ENCODE measurements at regions not wholly inside any gene's neighbourhood (a gene's known extent, or its start where the extent isn't known, plus 50 kb on each side); places are given as distances from the start of the nearest gene placed in this dataset.
"Not testable (repeated sequence)": the region's sequence is repeated elsewhere in the genome, so short reads cannot be mapped to it uniquely, and the experiment has no call there.

DNA sequence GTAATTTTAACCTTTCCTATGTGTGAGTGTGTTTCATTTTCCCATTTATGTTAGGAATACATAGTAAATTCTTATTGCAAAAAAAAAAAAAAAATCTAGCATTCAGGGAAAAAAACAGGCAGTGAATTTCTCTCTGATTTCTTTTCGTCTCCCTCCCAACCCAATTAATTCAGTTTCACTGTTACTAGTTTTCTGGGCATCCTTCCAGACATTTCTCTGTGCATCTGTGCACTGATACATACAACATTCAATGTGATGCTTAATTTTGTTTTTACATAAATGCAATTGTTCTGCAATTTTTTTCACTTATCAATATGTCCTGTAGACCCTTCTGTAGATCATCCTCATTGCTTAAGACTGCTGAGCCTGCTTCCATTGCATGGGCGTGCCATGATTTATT is 694.3 kb upstream of the TBX3 start:
- DNase-seq (ENCODE audit: low read depth in 4 of 4, low spot score in 3 of 4) = no peak

DNA sequence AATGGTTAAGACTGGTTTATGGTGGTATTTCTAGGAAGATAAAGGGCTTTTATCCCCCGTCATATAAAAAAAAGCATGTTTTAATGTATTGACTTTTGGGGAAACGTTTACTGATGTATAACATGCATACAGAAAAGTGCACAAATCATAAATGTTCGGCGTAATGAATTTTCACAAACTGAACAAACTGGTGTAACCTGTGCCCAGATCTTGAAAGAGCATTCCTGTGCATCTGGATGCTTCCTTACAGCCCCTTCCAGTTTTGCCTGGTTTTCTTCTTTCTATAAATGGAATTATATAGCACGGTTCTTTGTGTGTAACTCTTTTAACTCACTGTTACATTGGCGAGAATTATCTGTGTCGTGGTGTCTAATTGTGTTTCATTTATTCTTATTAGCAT is 693.8 kb upstream of the TBX3 start:
- no peak for DNase-seq (ENCODE audit: low read depth in 4 of 4, low spot score in 3 of 4)

DNA sequence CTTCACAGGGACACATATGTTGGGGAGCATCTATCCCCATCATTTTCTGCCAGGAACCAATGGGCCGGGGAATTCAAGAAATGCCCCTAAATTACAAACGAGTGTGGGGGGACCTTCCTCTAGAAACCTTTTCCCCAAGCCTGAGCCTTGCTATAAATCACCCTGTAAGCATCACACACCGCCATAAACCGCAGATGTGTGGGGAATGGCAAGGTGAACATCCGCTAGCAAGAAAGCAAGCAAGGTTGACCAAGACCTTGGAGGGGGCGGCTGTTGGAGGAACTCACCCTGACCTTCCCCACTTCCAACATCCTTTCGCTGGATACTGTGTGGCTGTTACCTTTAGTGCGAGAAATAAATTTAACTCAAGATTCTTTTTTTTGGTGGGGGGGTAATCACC is 693.3 kb upstream of the TBX3 start:
- no peak for DNase-seq (ENCODE audit: low read depth in 4 of 4, low spot score in 3 of 4)

DNA sequence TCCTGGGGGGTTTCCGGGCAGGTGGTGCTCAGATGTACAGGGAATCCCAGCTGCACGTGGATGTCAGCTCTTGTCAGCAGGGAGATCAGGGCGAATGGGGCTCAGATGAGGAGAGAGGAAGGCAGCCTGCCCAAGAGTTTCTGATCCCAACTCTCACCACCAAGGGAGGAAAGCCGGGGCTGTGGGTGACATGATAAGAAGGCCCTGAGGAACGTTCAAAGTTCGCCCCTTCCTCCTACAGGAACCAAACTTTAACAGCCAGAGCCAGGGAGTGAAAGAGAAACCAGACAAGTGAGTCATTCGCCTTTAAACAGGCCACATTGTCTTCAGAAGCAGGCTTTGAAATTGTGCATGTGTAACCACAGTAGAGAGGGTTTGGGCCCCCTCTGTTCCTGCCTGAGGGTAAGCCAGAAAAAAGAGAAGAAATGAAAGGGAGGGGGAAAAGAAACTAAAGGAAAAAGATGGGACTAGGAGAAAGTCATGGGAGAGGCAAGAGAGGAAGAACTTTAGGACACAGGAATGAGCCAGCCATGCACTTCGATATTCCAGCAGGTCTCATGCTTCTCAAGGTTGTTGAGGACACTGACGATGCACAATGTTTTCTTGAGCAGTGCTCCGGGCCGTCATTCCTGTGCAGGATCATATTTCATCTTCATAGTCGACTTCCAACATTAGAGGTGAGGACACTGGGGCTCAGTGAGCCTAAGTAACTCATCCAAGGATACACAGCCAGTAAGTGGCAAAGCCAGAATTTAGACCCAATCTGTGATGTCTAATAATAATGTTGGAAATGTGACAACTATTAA is 691.4 kb upstream of the TBX3 start:
- no peak for DNase-seq (ENCODE audit: low read depth in 4 of 4, low spot score in 3 of 4)

DNA sequence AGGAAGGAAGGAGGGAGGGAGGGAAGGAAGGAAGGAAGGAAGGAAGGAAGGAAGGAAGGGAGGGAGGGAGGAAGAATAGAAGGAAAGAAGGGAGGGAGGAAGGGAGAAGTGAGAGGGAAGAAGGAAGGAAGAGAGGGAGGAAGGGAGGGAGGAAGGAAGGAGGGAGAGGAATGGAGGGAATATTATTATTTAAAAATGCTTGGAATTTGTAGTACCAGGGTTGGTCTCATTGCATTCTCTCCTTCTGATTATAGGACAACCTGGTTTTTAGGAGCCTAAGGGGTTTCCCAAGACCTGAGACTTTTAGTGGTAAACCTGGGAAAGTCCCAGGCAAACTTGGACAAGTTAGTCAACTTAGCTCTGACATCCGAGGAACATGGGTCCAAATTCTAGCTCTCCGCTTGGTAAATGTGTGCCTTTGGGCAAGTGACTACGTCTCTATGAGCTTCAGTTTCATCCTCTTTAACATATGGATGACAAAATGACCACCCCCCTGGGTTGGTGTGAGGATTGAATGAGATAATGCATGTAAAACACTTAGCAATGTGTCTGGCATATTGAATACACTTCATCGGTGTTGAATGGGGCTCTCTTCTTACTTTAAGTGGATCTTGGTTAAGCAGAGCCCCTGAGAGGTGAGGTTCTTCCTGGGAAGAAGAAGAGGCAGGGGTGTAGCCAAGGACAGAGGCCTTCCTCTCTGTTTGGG is 690.7 kb upstream of the TBX3 start:
- no peak for DNase-seq (ENCODE audit: low read depth in 4 of 4, low spot score in 3 of 4)

DNA sequence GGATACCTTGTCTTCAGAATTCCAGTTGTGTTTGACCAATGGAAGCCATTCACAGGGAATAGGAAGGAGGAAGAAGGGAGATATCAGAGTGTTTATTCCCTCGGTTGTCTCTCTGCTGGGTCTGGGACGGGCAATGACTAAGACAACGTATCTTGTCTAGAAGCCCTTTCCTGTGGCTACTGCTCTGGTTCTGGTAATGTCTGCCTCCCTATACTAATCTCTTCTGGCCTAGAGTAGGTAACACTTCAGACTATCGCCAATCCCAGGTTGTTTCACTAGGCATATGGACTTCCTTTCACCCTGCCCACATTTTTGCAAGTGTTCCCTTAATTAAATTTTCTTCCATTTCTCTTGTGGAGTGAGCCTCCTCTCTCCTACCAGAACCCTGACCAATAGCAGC is 687.7 kb upstream of the TBX3 start:
- no peak for DNase-seq (ENCODE audit: low read depth in 4 of 4, low spot score in 3 of 4)

DNA sequence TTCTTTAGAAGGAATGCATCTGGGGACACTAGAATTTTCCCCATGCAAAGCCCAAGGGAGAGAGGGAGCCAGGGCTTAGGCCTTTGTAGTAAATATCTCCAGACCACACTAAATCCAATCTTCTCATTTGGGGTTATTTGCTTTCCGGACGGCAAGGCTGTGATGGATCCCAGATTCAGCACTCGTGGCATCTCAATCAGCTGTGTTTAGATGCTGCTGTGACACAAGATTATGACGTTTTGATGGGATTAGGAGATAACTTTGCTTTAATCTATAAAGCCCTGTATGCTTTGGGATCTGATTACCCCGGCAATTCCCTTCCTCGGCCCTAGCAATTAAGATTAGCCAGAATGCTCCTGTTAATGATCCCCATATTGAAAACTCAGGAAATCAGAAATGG is 686.7 kb upstream of the TBX3 start:
- DNase-seq (ENCODE audit: low read depth in 4 of 4, low spot score in 3 of 4) = no peak

DNA sequence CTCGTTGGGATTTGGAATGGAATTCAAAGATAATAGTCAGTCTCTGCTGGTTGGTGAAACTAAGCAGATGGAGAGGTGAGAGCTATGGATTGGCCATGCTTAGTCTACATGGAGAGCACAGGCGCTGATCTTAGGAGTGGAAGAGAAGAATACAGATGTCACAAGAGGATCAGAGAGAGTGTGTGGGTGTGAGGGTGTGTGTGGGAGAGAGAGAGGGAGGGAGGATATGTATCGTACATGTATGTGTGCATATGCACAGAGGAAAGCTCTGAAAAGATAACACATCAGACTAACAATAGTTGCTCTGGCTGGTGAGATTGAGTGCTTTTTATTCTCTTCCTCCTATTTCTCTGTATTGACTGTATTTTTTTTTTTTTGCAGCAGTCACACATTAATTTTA is 686.2 kb upstream of the TBX3 start:
- no peak for DNase-seq (ENCODE audit: low read depth in 4 of 4, low spot score in 3 of 4)

DNA sequence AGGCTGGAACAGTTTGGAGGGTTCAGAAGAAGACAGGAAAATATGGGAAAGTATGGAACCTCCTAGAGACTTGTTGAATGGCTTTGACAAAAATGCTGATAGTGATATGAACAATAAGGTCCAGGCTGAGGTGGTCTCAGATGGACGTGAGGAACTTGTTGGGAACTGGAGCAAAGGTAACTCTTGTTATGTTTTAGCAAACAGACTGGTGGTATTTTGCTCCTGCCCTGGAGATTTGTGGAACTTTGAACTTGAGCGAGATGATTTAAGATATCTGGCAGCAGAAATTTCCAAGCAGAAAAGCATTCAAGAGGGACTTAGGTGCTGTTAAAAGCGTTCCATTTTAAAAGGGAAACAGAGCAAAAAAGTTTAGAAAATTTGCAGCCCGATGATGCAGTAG is 682.3 kb upstream of the TBX3 start:
- DNase-seq (ENCODE audit: low read depth in 4 of 4, low spot score in 3 of 4) = not testable (repeated sequence)

DNA sequence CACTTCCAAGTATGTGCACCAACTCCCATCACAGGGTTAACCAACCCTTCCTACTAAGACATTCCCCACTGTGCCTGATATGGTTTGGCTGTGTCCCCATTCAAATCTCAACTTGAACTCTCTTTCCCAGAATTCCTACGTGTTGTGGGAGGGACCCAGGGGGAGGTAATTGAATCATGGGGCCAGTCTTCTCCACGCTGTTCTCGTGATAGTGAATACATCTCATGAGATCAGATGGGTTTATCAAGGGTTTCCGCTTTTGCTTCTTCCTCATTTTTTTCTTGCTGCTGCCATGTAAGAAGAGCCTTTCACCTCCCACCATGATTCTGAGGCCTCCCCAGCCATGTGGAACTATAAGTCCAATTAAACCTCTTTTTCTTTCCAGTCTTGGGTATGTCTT is 681.8 kb upstream of the TBX3 start:
- not testable (repeated sequence) for DNase-seq (ENCODE audit: low read depth in 4 of 4, low spot score in 3 of 4)

DNA sequence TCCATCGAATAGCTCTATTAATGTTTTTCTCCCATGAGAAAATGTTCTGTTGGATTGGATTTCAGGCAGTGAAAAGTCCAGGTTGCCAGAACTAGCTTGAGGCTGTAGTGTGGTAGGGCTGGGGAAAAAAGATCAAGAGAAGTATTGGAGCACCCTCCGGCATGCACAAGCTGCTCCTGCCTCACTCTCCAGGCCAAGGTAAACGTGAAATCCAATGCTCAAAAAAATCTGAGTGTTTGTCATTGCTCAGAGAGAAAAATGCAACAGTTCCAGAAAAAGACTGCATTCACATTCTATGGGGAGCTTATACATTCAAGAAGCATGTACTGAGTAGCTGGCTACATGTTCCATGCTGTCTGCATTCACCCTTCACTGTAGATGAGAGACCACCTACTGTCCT is 680.9 kb upstream of the TBX3 start:
- no peak for DNase-seq (ENCODE audit: low read depth in 4 of 4, low spot score in 3 of 4)

DNA sequence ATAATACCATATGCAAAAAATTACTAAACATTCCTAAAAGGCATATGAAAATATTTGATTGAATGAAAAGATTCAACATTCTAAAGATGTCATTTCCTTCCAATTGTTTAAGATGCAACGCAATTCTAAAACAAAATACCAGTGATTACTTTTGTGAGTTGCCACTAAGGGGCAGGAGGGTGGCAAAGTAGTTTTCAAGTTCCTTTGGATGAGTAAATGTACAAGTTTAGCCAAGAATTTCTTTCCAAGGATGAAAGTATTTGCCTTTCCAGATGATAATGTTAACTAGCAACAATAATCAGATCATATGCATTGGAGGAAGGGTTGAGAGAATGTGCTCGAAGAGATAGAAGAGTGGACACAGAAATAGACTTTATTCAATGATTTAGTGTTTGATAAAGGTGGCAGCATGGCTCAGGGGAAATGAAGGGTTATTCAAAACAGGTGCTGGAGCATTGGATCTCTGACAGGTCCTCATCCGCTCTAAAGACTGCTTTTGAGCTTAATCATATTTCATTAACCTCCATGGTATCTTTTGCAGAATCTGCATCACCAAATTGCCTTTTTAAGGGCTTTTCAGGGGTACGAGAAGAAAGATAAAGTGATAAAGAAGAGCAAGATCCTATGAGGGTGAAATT is 678.5 kb upstream of the TBX3 start:
- DNase-seq (ENCODE audit: low read depth in 4 of 4, low spot score in 3 of 4) = no peak

DNA sequence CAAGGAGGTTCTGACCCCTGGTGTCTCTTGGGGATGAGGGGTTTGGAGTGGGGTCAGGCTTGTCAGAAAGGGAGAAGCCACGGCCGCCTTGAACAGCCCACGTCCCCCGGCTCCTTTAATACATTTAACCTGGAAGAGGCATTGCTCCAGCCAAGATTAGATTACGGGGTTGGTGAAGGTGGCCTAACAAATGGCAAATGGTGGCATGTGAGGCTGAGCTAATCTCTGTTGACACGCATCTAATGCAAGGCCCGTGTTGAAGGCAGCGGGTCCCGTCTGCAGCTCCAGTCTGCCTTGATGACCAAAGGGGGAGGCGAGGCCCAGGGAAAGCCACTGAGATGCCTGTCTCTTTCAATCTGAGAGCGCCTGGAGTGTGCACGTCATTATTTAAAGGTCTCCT is 673.7 kb upstream of the TBX3 start:
- no peak for DNase-seq (ENCODE audit: low read depth in 4 of 4, low spot score in 3 of 4)

DNA sequence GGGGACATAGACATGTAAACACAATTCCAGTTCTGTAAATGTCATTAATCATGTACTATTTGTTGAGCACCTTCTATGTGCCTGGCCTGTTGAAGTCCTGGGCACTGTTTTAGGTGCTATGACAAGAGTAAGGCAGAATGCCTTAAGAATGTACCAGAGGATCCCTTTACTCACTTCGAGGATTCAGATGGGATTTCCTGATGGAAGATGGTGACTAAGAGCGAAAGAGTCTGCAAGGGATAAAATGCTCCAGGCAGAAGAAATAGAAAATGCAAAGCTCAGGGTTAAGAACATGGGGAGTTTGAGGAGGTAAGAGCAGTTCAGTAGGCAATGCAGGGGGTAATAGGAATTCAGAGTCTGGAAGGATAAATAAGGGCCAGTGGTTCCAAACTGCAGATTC is 671.3 kb upstream of the TBX3 start:
- DNase-seq (ENCODE audit: low read depth in 4 of 4, low spot score in 3 of 4) = no peak

DNA sequence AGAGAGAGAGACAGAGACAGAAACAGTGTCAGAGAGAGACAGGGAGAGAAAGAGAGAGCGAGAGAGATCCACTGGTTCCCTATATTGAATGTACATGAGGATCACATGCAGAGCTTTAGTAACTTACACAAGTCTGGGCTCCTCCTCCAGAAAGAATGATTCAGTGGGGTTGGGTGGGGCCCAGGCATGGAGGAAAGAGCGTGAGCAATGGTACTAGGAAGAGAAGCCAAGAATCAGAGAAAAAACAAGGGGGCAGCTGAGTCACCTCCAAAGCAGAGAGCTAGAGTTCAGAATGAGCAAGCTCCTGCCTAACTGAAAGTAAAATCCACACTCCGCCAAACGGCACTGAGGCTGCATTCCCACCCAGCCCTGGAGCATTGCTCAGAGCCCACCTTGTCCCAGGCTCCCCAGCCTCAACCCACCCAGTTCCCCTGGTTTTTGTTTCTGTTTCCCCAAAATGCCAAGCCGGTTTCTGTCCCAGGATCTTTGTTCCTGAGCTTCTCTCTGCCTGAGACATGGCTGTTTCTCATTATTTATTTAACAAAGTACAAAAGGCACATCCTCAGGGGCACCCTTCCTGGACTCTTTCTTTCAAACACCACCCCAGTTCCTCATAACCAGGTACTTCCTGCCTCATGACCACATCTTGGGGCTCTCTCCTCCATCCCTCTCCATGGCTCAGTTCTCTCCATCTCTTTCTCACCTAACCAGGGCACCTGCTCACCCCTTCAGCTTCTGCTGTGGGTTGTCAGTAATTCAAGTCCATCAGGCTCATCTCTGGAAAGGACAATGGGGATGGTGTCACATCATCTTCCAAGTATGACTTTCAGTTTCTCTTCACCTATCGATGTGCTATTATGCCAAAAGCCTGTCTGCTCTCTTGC is 670.3 kb upstream of the TBX3 start:
- no peak for DNase-seq (ENCODE audit: low read depth in 4 of 4, low spot score in 3 of 4)

DNA sequence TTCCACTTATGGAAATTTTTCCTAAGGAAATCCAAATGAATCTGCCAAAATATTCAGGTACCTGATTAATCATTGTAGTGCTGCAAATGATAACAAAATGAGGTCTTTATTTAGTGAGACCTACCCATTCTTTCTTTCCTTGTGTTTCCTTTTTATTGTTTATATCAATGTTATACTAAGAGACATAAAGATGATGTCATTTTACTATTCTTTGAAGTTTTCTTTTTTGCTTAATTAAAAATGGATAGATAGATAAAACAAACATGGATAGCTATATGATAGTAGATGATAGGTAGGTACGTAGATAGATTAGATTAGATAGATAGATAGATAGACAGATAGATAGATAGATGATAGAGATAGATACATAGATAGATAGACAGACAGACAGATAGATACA is 669.5 kb upstream of the TBX3 start:
- no peak for DNase-seq (ENCODE audit: low read depth in 4 of 4, low spot score in 3 of 4)

DNA sequence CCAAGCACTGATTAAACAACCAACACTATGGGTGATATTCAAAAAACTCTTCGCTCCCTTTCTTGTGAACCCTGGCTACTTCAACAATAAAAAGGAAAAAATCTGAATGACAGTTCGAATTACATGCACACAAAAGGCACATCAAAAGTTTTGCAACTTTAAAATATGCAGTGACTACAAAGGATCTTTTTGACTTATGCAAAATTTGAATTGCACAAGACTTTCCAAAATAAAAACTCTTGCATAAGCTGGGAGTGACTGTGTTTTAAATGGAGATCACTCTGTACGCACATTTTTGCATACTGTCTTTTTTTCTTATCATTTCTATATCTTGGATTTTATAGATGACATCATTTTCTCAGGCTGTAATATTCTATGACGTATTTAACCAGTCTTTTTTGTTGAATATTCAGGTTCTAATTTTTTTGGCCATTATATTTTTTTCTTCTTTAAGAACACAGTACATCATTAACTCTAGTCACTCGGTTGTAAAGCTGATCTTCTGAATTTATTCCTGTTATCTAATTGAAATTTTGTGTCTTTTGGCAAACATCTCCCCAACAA is 667.6 kb upstream of the TBX3 start:
- no peak for DNase-seq (ENCODE audit: low read depth in 4 of 4, low spot score in 3 of 4)

DNA sequence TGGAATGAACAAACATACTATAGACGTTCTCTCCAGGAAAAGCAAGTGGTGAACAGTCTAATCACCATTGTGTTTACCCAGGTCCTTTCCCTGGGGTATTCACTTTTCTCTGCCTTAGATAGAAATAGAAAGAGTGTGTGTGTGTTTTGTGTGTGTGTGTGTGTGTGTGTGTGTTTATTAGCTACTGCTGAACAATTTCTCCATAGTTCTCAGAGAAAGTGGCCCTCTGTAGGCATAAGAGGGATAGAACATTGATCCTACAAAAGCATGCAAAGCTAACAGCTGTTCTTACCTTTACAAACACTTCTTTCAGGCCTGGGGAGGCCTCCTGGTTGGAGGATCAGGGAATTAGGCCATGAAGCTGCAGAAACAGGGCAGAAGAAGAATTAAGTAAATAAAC is 665.7 kb upstream of the TBX3 start:
- no peak for DNase-seq (ENCODE audit: low read depth in 4 of 4, low spot score in 3 of 4)

DNA sequence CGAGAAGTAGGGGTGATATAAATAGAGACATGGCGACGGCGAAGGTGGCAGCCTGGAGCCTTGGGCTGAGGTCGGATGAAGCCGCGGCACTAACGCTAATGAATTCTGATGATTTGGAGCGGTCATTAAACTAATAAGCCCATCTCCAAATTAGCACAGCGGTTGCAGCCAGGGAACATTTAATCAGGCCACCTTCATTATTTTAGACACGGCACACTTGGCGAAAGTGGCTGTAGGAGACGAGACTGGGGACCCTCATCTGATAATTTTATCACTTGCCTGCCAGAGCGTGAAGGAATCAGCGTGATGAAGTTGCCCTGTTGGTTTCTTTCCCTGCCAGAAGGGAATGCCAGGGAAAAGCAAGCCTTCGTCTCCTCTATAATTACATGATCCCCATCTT is 664.3 kb upstream of the TBX3 start:
- no peak for DNase-seq (ENCODE audit: low read depth in 4 of 4, low spot score in 3 of 4)

DNA sequence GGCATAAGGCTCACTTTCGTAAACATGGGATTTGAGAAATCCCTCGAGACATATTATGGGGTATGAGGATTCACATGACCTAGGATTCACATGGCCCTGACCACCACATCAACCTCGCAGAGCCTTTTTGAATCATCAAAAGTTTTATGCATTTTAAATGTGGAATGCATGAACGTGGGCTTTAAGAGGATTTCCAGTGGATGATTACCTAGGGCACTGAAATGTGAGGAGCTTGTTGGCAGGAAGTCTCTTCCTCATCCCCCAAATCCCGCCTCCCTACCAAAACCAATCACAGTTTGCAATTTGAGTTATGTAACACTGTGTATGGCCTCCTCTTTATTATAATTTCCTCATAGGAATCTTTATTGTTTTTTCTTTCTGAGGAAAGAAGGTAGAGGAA is 659.6 kb upstream of the TBX3 start:
- DNase-seq (ENCODE audit: low read depth in 4 of 4, low spot score in 3 of 4) = no peak

DNA sequence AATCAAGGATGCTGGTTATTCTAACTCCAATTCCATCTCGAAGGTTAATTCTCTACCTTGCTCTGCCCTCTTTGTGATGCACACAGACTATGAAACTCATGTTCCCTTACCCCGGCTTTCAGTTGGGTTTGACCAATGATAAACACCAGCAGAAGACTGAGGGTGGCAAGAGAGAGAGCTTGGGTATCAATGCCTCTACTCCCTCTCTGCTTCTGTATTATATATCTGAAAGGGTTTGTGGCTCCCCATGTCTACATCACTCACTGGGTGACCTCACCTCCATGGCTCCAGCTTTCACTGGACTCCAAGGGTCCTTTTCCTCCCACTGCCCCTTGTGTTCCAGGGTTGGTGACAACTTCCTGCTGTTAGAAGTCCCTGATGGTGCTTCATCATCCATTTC is 659.0 kb upstream of the TBX3 start:
- DNase-seq (ENCODE audit: low read depth in 4 of 4, low spot score in 3 of 4) = no peak
